SK-N-SH (cell line): ENCODE measurements at regions not wholly inside any gene's neighbourhood (a gene's known extent, or its start where the extent isn't known, plus 50 kb on each side); places are given as distances from the start of the nearest gene placed in this dataset.

ENCODE experiments used
- CTCF ChIA-PET: fragments of 300-600, 350-600 bp; formaldehyde crosslinking; extraction: SDS; loops from one replicate; lab custom pipeline; 2021; lab: Yijun Ruan, JAX
- POLR2A ChIA-PET: fragments of 350-600 bp; sonication (Branson Sonifier 250); formaldehyde crosslinking; extraction: SDS; loops from one replicate; lab custom pipeline; 2020; ENCODE audit warnings: antibody characterized with exemption, inconsistent platforms; lab: Yijun Ruan, JAX
- DNase-seq: peaks from one replicate; pipeline ENCODE4 v3.0.0; 2012
- H2AFZ ChIP-seq: fragments of 200-600 bp; sonication (generic); 2 replicates; pipeline ENCODE4 v1.8.1; 2016; ENCODE audit warnings: antibody characterized with exemption, mild to moderate bottlenecking, low read depth
- H3F3A ChIP-seq: fragments of 200-600 bp; sonication (generic); replicated peaks from 2 replicates; pipeline ENCODE3; 2016; ENCODE audit warnings: antibody characterized with exemption, mild to moderate bottlenecking; ENCODE audit not compliant: insufficient read depth
- H3K27ac ChIP-seq, 2 experiments: fragments of 200-500 bp in 1 of 2; fragments of 200-600 bp in 1 of 2; sonication (Bioruptor generic) in 1 of 2; sonication (generic), shearing (Covaris generic) in 1 of 2; 2 replicates each; pipeline versions ENCODE4 v1.5.1 to v1.6.1; 2014 to 2016; ENCODE audit warnings: low read depth in 2 of 2, inconsistent platforms in 1 of 2, low read length in 1 of 2, mild to moderate bottlenecking in 1 of 2, mixed read lengths in 1 of 2
- H3K27me3 ChIP-seq: fragments of 200-600 bp; sonication (generic), shearing (Covaris generic); 2 replicates; pipeline ENCODE4 v1.6.1; 2016; ENCODE audit warnings: mixed run types; ENCODE audit not compliant: insufficient read depth
- H3K36me3 ChIP-seq, 2 experiments: fragments of 200-500 bp in 1 of 2; fragments of 200-600 bp in 1 of 2; sonication (Bioruptor generic) in 1 of 2; sonication (generic) in 1 of 2; replicated peaks in 1 of 2; 2 replicates each; pipeline versions ENCODE3 to v1.5.1; 2014 to 2016; ENCODE audit warnings: low read length in 1 of 2, mild to moderate bottlenecking in 1 of 2; ENCODE audit not compliant: insufficient read depth in 2 of 2, control insufficient read depth in 1 of 2
- H3K4me1 ChIP-seq, 2 experiments: fragments of 200-500 bp in 1 of 2; fragments of 200-600 bp in 1 of 2; sonication (Bioruptor generic) in 1 of 2; sonication (generic), shearing (Covaris generic) in 1 of 2; 2 replicates each; pipeline versions ENCODE4 v1.5.1 to v1.6.1; 2014 to 2016; ENCODE audit warnings: low read depth in 1 of 2, low read length in 1 of 2, mixed run types in 1 of 2; ENCODE audit not compliant: insufficient read depth in 2 of 2, control insufficient read depth in 1 of 2
- H3K4me2 ChIP-seq: fragments of 200-600 bp; sonication (generic), shearing (Covaris generic); 2 replicates; pipeline ENCODE4 v1.6.1; 2017; ENCODE audit warnings: mixed run types
- H3K4me3 ChIP-seq, 2 experiments: fragments of 200-500 bp in 1 of 2; fragments of 200-600 bp in 1 of 2; sonication (Bioruptor generic) in 1 of 2; sonication (generic), shearing (Covaris generic) in 1 of 2; 2 replicates each; pipeline versions ENCODE4 v1.5.1 to v1.8.1; 2014 to 2016; ENCODE audit warnings: low read depth in 2 of 2, inconsistent platforms in 1 of 2, low read length in 1 of 2, mild to moderate bottlenecking in 1 of 2, mixed read lengths in 1 of 2, moderate library complexity in 1 of 2
- H3K79me2 ChIP-seq: fragments of 200-600 bp; sonication (generic); 2 replicates; pipeline ENCODE4 v1.8.1; 2017; ENCODE audit warnings: mild to moderate bottlenecking; ENCODE audit not compliant: insufficient read depth
- H3K9ac ChIP-seq: fragments of 200-600 bp; sonication (generic); 2 replicates; pipeline ENCODE4 v1.6.1; 2017; ENCODE audit warnings: mixed run types
- H3K9me2 ChIP-seq: fragments of 200-600 bp; sonication (generic); 2 replicates; pipeline ENCODE4 v1.6.1; 2017; ENCODE audit warnings: mixed run types
- H3K9me3 ChIP-seq: fragments of 200-600 bp; sonication (generic); 2 replicates; pipeline ENCODE4 v1.6.1; 2017; ENCODE audit warnings: mixed run types, mild to moderate bottlenecking, moderate library complexity
- H4K20me1 ChIP-seq: fragments of 200-600 bp; sonication (generic); 2 replicates; pipeline ENCODE4 v1.6.1; 2017; ENCODE audit warnings: mild to moderate bottlenecking, mixed run types; ENCODE audit not compliant: insufficient read depth
- CHD2 ChIP-seq: fragments of 150-350 bp; IDR thresholded peaks from 2 replicates; pipeline ENCODE4 v1.6.1; 2018; ENCODE audit warnings: low read length; ENCODE audit not compliant: partially characterized antibody
- EP300 ChIP-seq, 2 experiments: IDR thresholded peaks; 2 replicates each; pipeline versions ENCODE4 v1.4.0 to v1.6.1; 2012; ENCODE audit warnings: borderline replicate concordance in 1 of 2, low read depth in 1 of 2, low read length in 1 of 2
- EZH2phosphoT487 ChIP-seq: fragments of 200-600 bp; sonication (generic); IDR thresholded peaks from 2 replicates; pipeline ENCODE4 v1.6.1; 2017; ENCODE audit warnings: low read depth, mixed run types, mild to moderate bottlenecking, antibody characterized with exemption, moderate library complexity, borderline replicate concordance
- FOSL2 ChIP-seq: IDR thresholded peaks from 2 replicates; pipeline ENCODE4 v1.4.0; 2012; ENCODE audit warnings: low read depth, mild to moderate bottlenecking, moderate library complexity, borderline replicate concordance
- FOXJ3 ChIP-seq: sonication (generic); formaldehyde crosslinking; IDR thresholded peaks from 2 replicates; pipeline ENCODE4 v1.5.1; 2020; ENCODE audit warnings: mild to moderate bottlenecking, missing genetic modification reagents
- GATA2 ChIP-seq: sonication (generic); formaldehyde crosslinking; IDR thresholded peaks from 2 replicates; pipeline ENCODE4 v1.5.0; 2020; ENCODE audit warnings: mild to moderate bottlenecking, missing genetic modification reagents
- JUND ChIP-seq: IDR thresholded peaks from 2 replicates; pipeline ENCODE4 v1.4.0; 2012
- MXI1 ChIP-seq: IDR thresholded peaks from 2 replicates; pipeline ENCODE4 v1.6.1; 2012; ENCODE audit warnings: mild to moderate bottlenecking, low read depth, low read length, improper control_type of control experiment
- NFIC ChIP-seq: IDR thresholded peaks from 2 replicates; pipeline ENCODE4 v1.4.0; 2012; ENCODE audit warnings: borderline replicate concordance
- NRF1 ChIP-seq: IDR thresholded peaks from 2 replicates; pipeline ENCODE4 v1.6.1; 2012; ENCODE audit warnings: low read depth, mild to moderate bottlenecking, low read length
- PBX3 ChIP-seq: IDR thresholded peaks from 2 replicates; pipeline ENCODE4; 2012
- RAD21 ChIP-seq: IDR thresholded peaks from 2 replicates; pipeline ENCODE4 v1.6.1; 2012; ENCODE audit warnings: mild to moderate bottlenecking, low read length
- RFX5 ChIP-seq: IDR thresholded peaks from 2 replicates; pipeline ENCODE4 v1.6.1; 2012; ENCODE audit warnings: mild to moderate bottlenecking, improper control_type of control experiment, low read length
- RXRA ChIP-seq: IDR thresholded peaks from 2 replicates; pipeline ENCODE4 v1.4.0; 2012; ENCODE audit warnings: low read depth, mild to moderate bottlenecking, borderline replicate concordance
- SIN3A ChIP-seq: IDR thresholded peaks from 2 replicates; pipeline ENCODE4 v1.6.1; 2012; ENCODE audit warnings: low read depth, mild to moderate bottlenecking, low read length, moderate library complexity, borderline replicate concordance
- TCF12 ChIP-seq: IDR thresholded peaks from 2 replicates; pipeline ENCODE4 v1.4.0; 2012
- USF1 ChIP-seq: IDR thresholded peaks from 2 replicates; pipeline ENCODE4 v1.4.0; 2012; ENCODE audit warnings: low read depth, borderline replicate concordance
- ZBTB33 ChIP-seq: IDR thresholded peaks from 2 replicates; pipeline ENCODE4 v1.4.0; 2012; ENCODE audit warnings: low read depth, borderline replicate concordance
- WGBS: methylation state at CpG from one replicate; pipeline ENCODE4 v1.1.6; 2017; ENCODE audit warnings: low lambda C conversion rate; 5-methylcytosine and 5-hydroxymethylcytosine counted together
- TF ChIP-seq, protein P1 (sequence below): fragments of 200-600 bp; sonication (generic); IDR thresholded peaks from 2 replicates; pipeline ENCODE4 v1.6.1; 2017; ENCODE audit warnings: antibody characterized with exemption, mild to moderate bottlenecking, moderate library complexity
- TF ChIP-seq, protein P2 (sequence below): IDR thresholded peaks from 2 replicates; pipeline ENCODE4 v1.4.0; 2012; ENCODE audit warnings: low read depth

DNA sequence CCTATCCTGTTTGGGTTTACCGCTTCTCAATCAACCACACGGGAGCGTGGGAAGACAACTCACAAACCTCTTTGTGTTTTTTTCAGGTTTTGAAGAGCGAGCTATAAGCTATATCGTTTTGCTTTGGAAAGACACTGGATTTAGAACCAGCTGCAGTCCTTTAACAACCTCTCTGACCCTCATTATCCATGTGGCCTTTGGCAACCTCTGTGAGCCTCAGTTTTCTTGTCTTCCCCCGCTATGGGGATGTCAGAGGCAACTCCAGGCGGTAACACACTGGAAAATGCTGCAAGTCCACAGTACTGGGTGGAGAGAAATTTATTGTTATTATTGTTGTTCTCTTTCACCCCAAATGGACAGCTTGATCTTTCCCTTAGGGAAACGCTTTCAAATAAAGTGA is 100.0 kb downstream of the ETS2 start (continued):
- TF ChIP-seq, protein P1, sequence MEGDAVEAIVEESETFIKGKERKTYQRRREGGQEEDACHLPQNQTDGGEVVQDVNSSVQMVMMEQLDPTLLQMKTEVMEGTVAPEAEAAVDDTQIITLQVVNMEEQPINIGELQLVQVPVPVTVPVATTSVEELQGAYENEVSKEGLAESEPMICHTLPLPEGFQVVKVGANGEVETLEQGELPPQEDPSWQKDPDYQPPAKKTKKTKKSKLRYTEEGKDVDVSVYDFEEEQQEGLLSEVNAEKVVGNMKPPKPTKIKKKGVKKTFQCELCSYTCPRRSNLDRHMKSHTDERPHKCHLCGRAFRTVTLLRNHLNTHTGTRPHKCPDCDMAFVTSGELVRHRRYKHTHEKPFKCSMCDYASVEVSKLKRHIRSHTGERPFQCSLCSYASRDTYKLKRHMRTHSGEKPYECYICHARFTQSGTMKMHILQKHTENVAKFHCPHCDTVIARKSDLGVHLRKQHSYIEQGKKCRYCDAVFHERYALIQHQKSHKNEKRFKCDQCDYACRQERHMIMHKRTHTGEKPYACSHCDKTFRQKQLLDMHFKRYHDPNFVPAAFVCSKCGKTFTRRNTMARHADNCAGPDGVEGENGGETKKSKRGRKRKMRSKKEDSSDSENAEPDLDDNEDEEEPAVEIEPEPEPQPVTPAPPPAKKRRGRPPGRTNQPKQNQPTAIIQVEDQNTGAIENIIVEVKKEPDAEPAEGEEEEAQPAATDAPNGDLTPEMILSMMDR = no peak
- no peak for TF ChIP-seq MXI1
- TF ChIP-seq ZBTB33 = no peak
- no peak for TF ChIP-seq RFX5
- TF ChIP-seq SIN3A = no peak
- TF ChIP-seq NFIC = no peak

DNA sequence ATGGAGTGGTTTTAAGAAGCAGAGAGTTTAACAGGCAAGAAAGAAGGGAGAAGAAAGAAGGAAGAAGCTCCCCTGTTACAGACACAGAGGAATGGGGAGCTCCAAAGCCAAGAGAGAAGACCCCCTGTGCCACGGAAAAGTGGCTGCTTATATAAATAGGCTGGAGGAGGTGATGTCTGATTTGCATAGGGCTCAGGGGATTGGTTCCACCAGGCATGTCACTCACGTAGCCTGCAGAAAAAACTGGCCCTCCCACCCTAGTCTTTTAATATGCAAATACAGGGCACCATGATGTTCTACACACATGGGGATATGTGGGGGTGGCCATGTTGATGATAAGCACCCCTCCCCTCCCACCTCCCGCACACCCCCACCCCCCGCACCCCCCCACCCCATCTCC is 99.6 kb downstream of the ETS2 start:
- no peak for TF ChIP-seq EZH2phosphoT487
- TF ChIP-seq, protein P2, sequence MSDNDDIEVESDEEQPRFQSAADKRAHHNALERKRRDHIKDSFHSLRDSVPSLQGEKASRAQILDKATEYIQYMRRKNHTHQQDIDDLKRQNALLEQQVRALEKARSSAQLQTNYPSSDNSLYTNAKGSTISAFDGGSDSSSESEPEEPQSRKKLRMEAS = no peak
- TF ChIP-seq TCF12 = no peak
- TF ChIP-seq SIN3A = no peak
- TF ChIP-seq JUND = no peak
- no peak for TF ChIP-seq EP300 (IDR thresholded peaks at IDR 0.05; ENCODE audit: borderline replicate concordance in 1 of 2, low read depth in 1 of 2, low read length in 1 of 2)
- TF ChIP-seq NRF1 = no peak
- no peak for TF ChIP-seq NFIC
- no peak for TF ChIP-seq USF1
- no peak for TF ChIP-seq FOSL2
- TF ChIP-seq RAD21 = no peak
- no peak for TF ChIP-seq FOXJ3 (CRISPR knock-in tag)
- TF ChIP-seq CHD2 = no peak
- no peak for TF ChIP-seq PBX3
- no peak for TF ChIP-seq GATA2 (CRISPR knock-in tag)
- TF ChIP-seq RXRA = no peak
- WGBS = 61% methylated on average over 3 of the region's 4 CpGs
- Histone ChIP-seq H2AFZ (no peak overlapping the region), H3K9me3 (no peaks in the 10 kb centered on the region), H3K27me3 (no peaks in the 10 kb centered on the region), H3K4me1 (peaks cover 0 to 9% of the 10 kb centered on the region in 2 experiments; a peak in 1 of 4 replicates), H4K20me1 (no peaks in the 10 kb centered on the region), H3K27ac (no peak overlapping the region), H3K9ac (no peak overlapping the region), H3K79me2 (no peaks in the 10 kb centered on the region), H3K9me2 (no peaks in the 10 kb centered on the region), H3K4me2 (no peak overlapping the region), H3K36me3 (no peaks in the 10 kb centered on the region), H3F3A (no peaks in the 10 kb centered on the region), H3K4me3 (no peak overlapping the region)
- CTCF ChIA-PET = no interaction called here
- POLR2A ChIA-PET = no interaction called here
- DNase-seq = no peak
